ENCODE measurements at regions not wholly inside any gene's neighbourhood (a gene's known extent, or its start where the extent isn't known, plus 50 kb on each side); places are given as distances from the start of the nearest gene placed in this dataset.

GRCh38 chr16:48478393-48478792 is 93.2 kb upstream of the SIAH1 start:
- no peak for TF ChIP-seq CTCF (IDR thresholded peaks at IDR 0.05)
- no peak for TF ChIP-seq POLR2A (IDR thresholded peaks at IDR 0.05)
